Gastroesophageal sphincter (tissue), 3 donors: ENCODE measurements at regions not wholly inside any gene's neighbourhood (a gene's known extent, or its start where the extent isn't known, plus 50 kb on each side); places are given as distances from the start of the nearest gene placed in this dataset.

Source experiments
- POLR2A ChIP-seq, 2 donors: fragments of 450-650 bp; IDR thresholded peaks; one replicate each; pipeline ENCODE4 v1.6.1; 2017; ENCODE audit warnings: antibody characterized with exemption in 2 of 2, mild to moderate bottlenecking in 2 of 2, moderate library complexity in 1 of 2
- TF ChIP-seq, protein P1 (sequence below), 4 experiments: fragments of 200-600 bp in 2 of 4; fragments of 450-650 bp in 2 of 4; sonication (generic) in 1 of 4; IDR thresholded peaks; one replicate each; pipeline ENCODE4 v1.5.1; 2017 to 2019; ENCODE audit warnings: antibody characterized with exemption in 4 of 4, mild to moderate bottlenecking in 2 of 4, moderate library complexity in 2 of 4

DNA sequence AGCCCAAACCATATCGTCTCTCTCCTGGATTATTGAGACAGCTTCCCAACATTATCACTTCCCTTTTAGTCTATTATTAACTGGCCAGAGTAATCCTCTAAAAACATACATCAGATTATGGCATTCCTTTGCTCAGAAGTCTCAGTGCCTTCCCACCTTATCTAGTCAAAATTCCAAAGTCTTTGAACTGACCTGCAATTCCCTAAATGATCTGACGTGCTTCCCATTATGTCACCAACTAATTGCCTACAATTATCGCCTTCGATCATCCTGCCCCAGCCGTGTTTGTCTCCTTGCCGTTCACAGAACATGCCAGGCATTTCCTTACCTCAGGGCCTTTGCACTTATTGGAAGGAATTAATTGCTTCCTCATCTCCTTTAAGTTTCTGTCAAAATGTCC lies 332.4 kb downstream of the IRS1 start:
- TF ChIP-seq POLR2A (IDR thresholded peaks at IDR 0.05), result no peak
- TF ChIP-seq, protein P1, sequence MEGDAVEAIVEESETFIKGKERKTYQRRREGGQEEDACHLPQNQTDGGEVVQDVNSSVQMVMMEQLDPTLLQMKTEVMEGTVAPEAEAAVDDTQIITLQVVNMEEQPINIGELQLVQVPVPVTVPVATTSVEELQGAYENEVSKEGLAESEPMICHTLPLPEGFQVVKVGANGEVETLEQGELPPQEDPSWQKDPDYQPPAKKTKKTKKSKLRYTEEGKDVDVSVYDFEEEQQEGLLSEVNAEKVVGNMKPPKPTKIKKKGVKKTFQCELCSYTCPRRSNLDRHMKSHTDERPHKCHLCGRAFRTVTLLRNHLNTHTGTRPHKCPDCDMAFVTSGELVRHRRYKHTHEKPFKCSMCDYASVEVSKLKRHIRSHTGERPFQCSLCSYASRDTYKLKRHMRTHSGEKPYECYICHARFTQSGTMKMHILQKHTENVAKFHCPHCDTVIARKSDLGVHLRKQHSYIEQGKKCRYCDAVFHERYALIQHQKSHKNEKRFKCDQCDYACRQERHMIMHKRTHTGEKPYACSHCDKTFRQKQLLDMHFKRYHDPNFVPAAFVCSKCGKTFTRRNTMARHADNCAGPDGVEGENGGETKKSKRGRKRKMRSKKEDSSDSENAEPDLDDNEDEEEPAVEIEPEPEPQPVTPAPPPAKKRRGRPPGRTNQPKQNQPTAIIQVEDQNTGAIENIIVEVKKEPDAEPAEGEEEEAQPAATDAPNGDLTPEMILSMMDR (IDR thresholded peaks at IDR 0.05), result no peak
